Esophagus squamous epithelium (tissue), 4 donors: ENCODE measurements at regions not wholly inside any gene's neighbourhood (a gene's known extent, or its start where the extent isn't known, plus 50 kb on each side); places are given as distances from the start of the nearest gene placed in this dataset.

Experiments used
- POLR2A ChIP-seq, 4 donors: fragments of 450-650 bp; IDR thresholded peaks; one replicate each; pipeline ENCODE4 v1.6.1; 2017; ENCODE audit warnings: antibody characterized with exemption in 4 of 4, mild to moderate bottlenecking in 4 of 4, moderate library complexity in 3 of 4
- TF ChIP-seq, protein P1 (sequence below), 6 experiments: fragments of 450-650 bp in 4 of 6; fragments of 200-600 bp in 2 of 6; sonication (generic) in 2 of 6; IDR thresholded peaks; one replicate each; pipeline ENCODE4 v1.5.1; 2016 to 2019; ENCODE audit warnings: antibody characterized with exemption in 6 of 6, mild to moderate bottlenecking in 4 of 6, moderate library complexity in 4 of 6

DNA sequence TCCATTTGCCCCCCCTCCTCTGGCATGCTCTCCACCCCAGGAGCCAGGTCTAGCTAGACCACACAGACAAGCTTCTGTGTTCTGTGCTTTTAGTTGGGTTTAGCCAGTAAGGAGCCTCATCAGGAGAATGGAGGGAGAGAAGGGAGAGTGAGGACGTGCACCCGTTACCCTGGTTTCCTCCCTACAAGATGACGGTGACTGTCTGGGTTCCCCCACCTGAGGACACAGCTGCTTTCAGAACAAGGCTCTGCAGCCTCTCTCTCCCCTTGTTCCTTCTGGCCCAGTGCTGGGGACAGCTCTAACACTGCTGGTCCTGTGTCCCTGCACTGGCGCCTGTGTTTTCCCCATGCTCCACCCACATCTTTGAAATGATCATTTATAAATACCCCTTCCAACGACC, 184.4 kb upstream of the GALNT2 start:
- TF ChIP-seq, protein P1, sequence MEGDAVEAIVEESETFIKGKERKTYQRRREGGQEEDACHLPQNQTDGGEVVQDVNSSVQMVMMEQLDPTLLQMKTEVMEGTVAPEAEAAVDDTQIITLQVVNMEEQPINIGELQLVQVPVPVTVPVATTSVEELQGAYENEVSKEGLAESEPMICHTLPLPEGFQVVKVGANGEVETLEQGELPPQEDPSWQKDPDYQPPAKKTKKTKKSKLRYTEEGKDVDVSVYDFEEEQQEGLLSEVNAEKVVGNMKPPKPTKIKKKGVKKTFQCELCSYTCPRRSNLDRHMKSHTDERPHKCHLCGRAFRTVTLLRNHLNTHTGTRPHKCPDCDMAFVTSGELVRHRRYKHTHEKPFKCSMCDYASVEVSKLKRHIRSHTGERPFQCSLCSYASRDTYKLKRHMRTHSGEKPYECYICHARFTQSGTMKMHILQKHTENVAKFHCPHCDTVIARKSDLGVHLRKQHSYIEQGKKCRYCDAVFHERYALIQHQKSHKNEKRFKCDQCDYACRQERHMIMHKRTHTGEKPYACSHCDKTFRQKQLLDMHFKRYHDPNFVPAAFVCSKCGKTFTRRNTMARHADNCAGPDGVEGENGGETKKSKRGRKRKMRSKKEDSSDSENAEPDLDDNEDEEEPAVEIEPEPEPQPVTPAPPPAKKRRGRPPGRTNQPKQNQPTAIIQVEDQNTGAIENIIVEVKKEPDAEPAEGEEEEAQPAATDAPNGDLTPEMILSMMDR (IDR thresholded peaks at IDR 0.05), result no peak
- TF ChIP-seq POLR2A (IDR thresholded peaks at IDR 0.05), result no peak
